GM19328 (cell line): ENCODE measurements at regions not wholly inside any gene's neighbourhood (a gene's known extent, or its start where the extent isn't known, plus 50 kb on each side); places are given as distances from the start of the nearest gene placed in this dataset.

ENCODE experiments used
- ATAC-seq: cut with Tn5 transposase; IDR thresholded peaks from one replicate; pipeline ENCODE4 v1.9.1; 2021; ENCODE audit warnings: mild to moderate bottlenecking, moderate library complexity; ENCODE audit not compliant: unreplicated experiment

- ATAC-seq, result no peak
Measured at GRCh38 chr2:223369889-223370288, 232.3 kb downstream of the SCG2 start.

DNA sequence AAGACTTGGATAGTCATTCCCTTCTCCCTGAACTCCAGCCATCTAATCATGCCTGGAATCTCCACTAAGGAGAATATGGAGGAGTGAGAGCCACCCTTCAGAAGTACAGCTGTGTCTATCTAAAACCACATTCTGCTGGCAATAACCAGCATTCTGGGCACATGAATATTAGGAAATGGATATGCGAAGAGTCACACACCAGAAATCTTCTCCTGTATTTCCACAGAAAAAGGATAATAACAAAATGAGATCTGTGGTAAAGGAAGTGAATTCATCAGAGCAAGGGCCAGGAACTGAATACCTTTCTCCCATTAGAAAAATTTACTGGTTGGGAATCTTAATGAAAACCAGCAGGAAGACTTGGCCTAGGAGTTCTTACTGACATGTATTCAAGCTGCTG is 218.8 kb downstream of the SCG2 start:
- ATAC-seq, result no peak

- no peak for ATAC-seq
Measured at GRCh38 chr2:223386189-223386588, 216.0 kb downstream of the SCG2 start.

DNA sequence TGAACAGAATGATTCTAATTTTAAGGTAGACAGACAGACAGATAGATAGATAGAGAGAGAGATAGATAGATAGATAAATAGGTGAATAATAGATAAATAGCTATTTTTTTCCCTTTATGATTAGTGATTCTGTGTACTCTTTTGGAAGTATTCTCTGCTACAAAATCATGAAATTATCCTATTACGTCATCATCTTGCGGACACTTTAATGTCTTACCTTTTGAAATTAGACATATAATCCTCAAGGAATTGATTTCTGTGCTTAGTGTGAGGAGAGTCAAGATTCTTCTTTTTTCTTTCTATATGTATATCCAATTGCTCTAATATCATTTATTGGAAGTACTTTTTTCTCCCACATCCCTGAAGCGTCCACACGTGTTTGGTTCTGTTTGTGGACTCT is 215.2 kb downstream of the SCG2 start:
- ATAC-seq, result no peak

DNA sequence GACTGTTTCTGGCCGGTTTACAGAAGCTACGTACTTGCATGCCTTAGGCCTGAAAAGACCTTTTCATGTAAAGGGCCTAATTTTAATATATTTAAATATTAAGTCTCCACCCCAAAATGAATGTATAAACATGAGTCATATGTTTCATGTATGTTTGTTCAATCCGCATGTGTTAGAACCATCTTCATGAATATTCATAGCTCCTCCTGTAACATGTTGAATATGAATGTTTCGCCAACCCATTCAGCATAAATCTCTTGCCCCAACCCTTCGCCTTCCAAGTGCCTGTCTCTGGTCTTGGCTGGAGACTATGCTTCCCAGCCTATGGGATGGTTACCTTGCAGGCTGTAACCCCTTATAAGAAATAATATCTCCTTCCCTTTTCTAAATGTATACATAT is 212.5 kb downstream of the SCG2 start:
- ATAC-seq, result no peak

DNA sequence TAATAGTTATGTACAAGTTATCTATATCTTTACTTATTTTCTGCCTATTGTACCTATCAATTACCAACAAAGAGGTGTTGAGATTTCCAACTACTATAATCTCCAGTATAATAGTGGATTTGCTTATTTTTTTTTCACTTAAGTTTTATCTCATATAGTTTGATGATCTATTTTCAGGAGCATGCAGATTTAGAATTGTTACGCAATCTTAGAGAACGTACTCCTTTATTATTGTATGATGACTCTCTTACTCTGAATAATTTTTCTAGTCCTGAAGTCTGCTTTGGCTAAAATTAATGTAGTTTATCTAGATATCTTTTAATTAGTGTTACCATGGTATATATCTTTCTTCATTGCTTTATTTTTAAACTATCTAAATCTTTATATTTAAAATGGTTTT is 205.2 kb downstream of the SCG2 start:
- no peak for ATAC-seq

- no peak for ATAC-seq
Measured at GRCh38 chr2:223399357-223399957, 202.7 kb downstream of the SCG2 start.

DNA sequence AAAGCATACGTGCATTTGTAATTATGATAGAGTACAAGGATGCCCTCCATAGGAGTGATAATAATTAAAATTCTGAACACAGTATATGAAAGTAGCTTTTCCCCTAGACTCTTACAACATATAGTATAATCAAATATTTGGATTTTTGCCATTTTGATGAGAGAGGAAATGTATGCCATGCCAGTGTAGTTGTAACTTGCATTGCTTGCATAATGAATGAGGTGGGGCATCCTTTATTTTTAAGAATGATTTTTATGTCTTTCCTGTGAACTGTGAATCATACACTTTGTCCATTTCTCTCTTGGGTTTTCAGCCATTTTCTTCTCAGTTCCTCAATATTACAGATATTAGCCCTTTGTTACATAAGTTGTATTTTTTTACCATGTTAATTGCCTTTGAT is 197.5 kb downstream of the SCG2 start:
- ATAC-seq, result no peak

- no peak for ATAC-seq
Measured at GRCh38 chr2:223414646-223415045, 187.5 kb downstream of the SCG2 start.

GRCh38 chr2:223415071-223415470 is 187.1 kb downstream of the SCG2 start:
- ATAC-seq, result no peak

- no peak for ATAC-seq
Measured at GRCh38 chr2:223416815-223417610, 185.1 kb downstream of the SCG2 start.

GRCh38 chr2:223418131-223418530 is 184.0 kb downstream of the SCG2 start:
- ATAC-seq, result no peak

DNA sequence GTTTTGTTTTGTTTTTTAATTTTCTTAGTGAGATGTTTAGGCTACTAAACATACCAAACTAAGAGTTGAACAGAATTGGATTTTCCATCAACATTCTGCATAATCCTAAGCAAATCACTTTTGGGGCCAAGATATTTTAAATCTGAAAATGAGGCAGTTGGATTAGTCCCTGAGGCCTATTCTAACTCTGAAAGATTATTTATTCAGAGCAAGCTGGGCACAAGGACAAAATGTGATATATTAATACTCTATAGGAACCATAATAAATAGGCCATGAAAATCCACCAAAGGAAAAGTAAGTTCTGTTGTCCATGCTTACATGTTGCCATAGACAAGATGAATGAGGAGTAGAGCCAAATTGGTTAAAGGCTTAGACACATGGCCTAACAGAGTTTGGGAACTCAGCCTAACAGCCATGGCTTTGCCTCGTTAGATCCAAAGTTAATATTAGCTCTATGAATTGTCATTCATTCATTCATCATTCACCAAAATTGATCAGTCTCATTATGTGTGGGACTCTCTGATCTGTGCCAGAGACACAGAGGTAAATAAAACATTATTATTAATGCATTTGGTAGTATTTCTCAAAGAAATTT is 183.5 kb downstream of the SCG2 start:
- no peak for ATAC-seq

GRCh38 chr2:223420048-223420447 is 182.1 kb downstream of the SCG2 start:
- no peak for ATAC-seq

DNA sequence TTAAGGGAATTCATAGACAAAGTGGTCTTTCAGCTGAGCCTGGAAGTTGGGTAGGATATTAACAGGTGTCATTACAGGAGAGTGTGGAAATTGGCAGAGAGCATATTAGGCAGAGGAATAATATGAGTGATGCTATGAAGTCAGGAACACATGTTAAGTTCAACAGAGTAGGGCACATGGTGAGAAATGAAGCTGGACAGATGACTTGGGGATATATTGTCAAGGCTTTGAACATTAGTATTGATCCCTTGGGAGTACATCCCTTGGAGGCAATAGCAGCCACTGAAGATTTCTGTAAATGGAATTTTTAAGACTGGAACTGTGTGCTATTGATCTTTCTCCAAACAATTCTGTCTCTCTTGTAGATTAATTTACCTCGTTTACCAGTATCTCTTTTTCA is 170.7 kb downstream of the SCG2 start:
- ATAC-seq, result no peak

GRCh38 chr2:223433461-223433860 is 168.7 kb downstream of the SCG2 start:
- ATAC-seq, result no peak

DNA sequence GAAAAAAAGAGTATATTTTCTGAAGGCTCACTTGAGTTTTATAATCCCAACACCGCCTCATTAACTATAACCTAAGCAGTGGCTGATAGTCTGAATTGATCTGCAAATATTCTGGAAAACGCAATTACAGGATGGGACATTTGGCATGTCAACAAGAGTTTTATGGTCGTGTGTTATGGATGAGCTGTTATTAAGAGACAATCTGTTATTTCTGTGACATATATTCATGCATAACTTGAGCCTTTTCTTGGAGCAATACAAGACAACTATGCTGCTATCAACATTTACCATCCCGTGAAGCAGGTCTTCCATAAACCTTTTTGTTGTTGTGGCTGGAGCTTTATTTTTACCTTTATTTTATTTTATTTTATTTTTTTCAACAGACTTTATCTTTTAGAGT is 164.4 kb downstream of the SCG2 start:
- no peak for ATAC-seq

GRCh38 chr2:223439184-223439583 is 163.0 kb downstream of the SCG2 start:
- ATAC-seq, result no peak

- ATAC-seq, result no peak
Measured at GRCh38 chr2:223439786-223440185, 162.4 kb downstream of the SCG2 start.

DNA sequence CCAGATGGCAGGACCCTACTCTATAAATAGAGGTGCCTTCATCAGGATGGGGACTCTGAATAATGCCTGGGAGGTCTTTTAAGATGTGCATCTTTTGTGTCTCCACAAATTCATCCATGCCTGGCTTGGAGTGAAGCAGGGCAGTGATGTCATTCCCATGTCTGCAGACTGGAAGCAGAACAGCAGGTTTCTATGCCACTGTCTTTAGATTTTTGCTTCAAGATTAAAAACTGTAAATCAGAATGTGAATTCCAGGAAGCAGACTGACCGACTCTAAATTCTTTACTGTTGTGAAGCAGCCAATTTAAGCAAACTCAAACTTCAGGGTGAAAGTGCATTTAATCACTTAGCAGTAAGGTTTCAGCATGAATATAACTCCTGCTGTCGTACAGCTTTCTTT is 159.3 kb downstream of the SCG2 start:
- no peak for ATAC-seq

DNA sequence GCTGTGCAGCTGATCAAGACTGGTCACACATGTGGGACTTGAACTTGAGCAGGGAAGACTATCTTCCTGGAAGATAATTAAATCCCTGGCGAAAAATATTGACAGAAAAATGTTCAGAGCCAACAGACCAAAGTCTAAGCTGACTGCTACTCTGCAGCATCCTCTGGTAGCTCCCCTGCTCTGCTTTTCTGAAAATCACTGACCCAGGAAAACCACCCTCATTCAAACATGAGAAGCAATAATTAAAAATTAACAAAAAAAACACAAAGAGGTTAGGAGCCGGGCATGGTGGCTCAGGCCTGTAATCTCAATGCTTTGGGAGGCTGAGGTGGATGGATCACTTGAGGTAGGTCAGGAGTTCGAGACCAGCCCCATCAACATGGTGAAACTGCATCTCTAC is 151.9 kb downstream of the SCG2 start:
- ATAC-seq, result no peak

DNA sequence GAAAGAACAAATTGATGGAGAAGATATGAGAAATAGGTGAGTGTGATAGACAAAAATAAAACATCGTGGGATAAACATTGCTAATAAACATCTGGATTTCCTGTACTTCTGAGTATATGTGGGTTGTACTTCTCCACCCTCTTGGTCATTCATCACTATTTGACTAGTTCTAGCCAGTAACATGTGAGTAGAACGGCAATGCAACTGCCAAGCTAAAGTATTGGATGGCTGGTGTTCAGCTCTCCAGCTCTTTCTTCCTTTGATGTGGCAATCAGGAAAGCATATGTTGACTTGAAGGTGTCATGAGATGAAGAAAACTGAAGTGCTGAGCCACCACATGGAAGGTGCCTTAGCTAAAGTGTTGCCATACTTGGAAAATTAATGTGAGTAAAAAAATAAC is 144.9 kb downstream of the SCG2 start:
- ATAC-seq, result no peak
